Heart left ventricle (tissue), 16 donors: ENCODE measurements at regions not wholly inside any gene's neighbourhood (a gene's known extent, or its start where the extent isn't known, plus 50 kb on each side); places are given as distances from the start of the nearest gene placed in this dataset.

Experiments used
- ATAC-seq, 4 donors: fragments of 200-7000 bp; cut with Tn5 transposase; one replicate each; pipeline ENCODE4 v1.9.1; 2020 to 2022; ENCODE audit warnings: moderate library complexity in 4 of 4, mild to moderate bottlenecking in 3 of 4, moderate number of reproducible peaks in 1 of 4
- DNase-seq, 5 donors: peaks; one replicate each; pipeline ENCODE4 v3.0.0-alpha.2; 2020
- H3K27ac ChIP-seq, 12 donors: fragments of 200-600 bp; sonication (generic) in 4 of 12; one replicate each; pipeline versions ENCODE4 v1.5.0 to v1.8.0; 2016 to 2022; ENCODE audit warnings: mild to moderate bottlenecking in 2 of 12
- H3K27me3 ChIP-seq, 9 donors: fragments of 200-600 bp; sonication (generic) in 2 of 9; one replicate each; pipeline versions ENCODE4 v1.5.1 to v1.8.0; 2016 to 2022; ENCODE audit warnings: mild to moderate bottlenecking in 3 of 9
- H3K36me3 ChIP-seq, 9 donors: fragments of 200-600 bp; sonication (generic) in 2 of 9; one replicate each; pipeline versions ENCODE4 v1.5.0 to v1.8.0; 2018 to 2022; ENCODE audit warnings: mild to moderate bottlenecking in 2 of 9
- H3K4me1 ChIP-seq, 12 donors: fragments of 200-600 bp; sonication (generic) in 4 of 12; one replicate each; pipeline versions ENCODE4 v1.5.0 to v1.8.0; 2016 to 2022; ENCODE audit warnings: mild to moderate bottlenecking in 3 of 12
- H3K4me3 ChIP-seq, 12 donors: fragments of 200-600 bp; sonication (generic) in 4 of 12; one replicate each; pipeline versions ENCODE4 v1.5.0 to v1.8.0; 2017 to 2022; ENCODE audit warnings: mild to moderate bottlenecking in 9 of 12, moderate library complexity in 4 of 12
- H3K9me3 ChIP-seq, 12 donors: fragments of 200-600 bp; sonication (generic) in 4 of 12; one replicate each; pipeline versions ENCODE4 v1.5.0 to v1.8.0; 2016 to 2022; ENCODE audit warnings: mild to moderate bottlenecking in 1 of 12
- POLR2A ChIP-seq, 2 donors: fragments of 450-650 bp; IDR thresholded peaks; one replicate each; pipeline ENCODE4 v1.6.1; 2017; ENCODE audit warnings: antibody characterized with exemption in 2 of 2, mild to moderate bottlenecking in 2 of 2, moderate library complexity in 2 of 2
- WGBS, 4 donors: extraction: QIAGEN DNeasy Blood & Tissue Kit in 2 of 4; methylation state at CpG; one replicate each; pipeline versions ENCODE4 v1.1.5 to v1.1.7; 2013 to 2018; 5-methylcytosine and 5-hydroxymethylcytosine counted together
- intact Hi-C, 10 donors: fragments of 100-400 bp; cut with DNase I; formaldehyde crosslinking; loops; one replicate each; pipeline versions ENCODE4 v1.11.1 to v1.14.2; 2022
- TF ChIP-seq, protein P1 (sequence below), 12 donors: fragments of 200-600 bp; sonication (generic) in 4 of 12; IDR thresholded peaks; one replicate each; pipeline versions ENCODE4 v1.5.0 to v1.8.0; 2018 to 2022; ENCODE audit warnings: antibody characterized with exemption in 12 of 12, mild to moderate bottlenecking in 5 of 12
- donor health status: ischemic (EF 13 %, LVEDD 7.1; RV severe dilation, severe dysfunction).
- donor health status: healthy with polysubstance abuse.
- donor health status: DM: no; HTN: yes; CAD: no.
- donor health status: DM: no; HTN: no; CAD: no.
- donor health status: ischemic (EF 25% LVEDD 6.9; RV normal size, moderate dysfunction).
- donor health status: ischemic (EF 25% LVEDD 5.7; RV mildly dilated, moderate dysfunction).
- donor health status: healthy.
- donor health status: DM: yes; HTN: yes; CAD: no.
- donor health status: ischemic (EF 35%, LVEDD 5.7; RV mildly dilated, moderate dysfunction).
- donor health status: nonischemic (EF 11% LVEDD 7.7; RV severe dilation, severe dysfunction).
- donor health status: DM: yes; HTN: yes; CAD: no.
- donor health status: PGD.
- donor health status: ischemic (EF 29% LVEDD 5.4; RV normal size, mild dysfunction).
- donor health status: nonischemic (EF 23%, LVEDD 6.1; RV moderate dilation, normal function).

DNA sequence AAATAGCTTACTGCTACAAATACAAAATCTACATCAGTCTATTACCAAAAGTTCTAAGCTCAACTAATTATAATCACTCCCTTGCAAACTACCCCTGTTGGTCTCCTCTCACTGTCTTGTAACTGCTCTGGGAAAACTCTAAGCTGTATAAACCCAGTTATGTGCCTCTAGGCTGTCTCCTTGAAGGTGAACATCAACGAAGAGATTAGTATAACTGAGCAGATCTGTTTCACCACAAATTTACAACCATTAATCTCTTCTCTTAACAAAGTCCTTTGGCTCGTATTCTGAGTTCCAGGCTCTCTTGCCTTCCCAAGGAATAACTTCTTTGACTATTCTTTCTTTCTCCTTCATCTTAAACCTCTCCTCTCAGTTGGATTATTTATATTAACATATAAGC lies 84.4 kb upstream of the PRMT6 start:
- WGBS, 4 donors: 63 to 70% (median 64%) methylated on average over 2 of the region's 2 CpGs
- ATAC-seq (no peak), DNase-seq (no peak)
- H3K4me3 ChIP-seq: no peak overlapping the region
- H3K27ac ChIP-seq: peak overlapping the region in 1 of 12 donors; percentile 49
- TF ChIP-seq, protein P1, sequence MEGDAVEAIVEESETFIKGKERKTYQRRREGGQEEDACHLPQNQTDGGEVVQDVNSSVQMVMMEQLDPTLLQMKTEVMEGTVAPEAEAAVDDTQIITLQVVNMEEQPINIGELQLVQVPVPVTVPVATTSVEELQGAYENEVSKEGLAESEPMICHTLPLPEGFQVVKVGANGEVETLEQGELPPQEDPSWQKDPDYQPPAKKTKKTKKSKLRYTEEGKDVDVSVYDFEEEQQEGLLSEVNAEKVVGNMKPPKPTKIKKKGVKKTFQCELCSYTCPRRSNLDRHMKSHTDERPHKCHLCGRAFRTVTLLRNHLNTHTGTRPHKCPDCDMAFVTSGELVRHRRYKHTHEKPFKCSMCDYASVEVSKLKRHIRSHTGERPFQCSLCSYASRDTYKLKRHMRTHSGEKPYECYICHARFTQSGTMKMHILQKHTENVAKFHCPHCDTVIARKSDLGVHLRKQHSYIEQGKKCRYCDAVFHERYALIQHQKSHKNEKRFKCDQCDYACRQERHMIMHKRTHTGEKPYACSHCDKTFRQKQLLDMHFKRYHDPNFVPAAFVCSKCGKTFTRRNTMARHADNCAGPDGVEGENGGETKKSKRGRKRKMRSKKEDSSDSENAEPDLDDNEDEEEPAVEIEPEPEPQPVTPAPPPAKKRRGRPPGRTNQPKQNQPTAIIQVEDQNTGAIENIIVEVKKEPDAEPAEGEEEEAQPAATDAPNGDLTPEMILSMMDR (IDR thresholded peaks at IDR 0.05): no peak
- TF ChIP-seq POLR2A (IDR thresholded peaks at IDR 0.05): no peak
- no peaks in the 10 kb centered on the region for H3K36me3 ChIP-seq
- no peaks in the 10 kb centered on the region for H3K4me1 ChIP-seq
- intact Hi-C loops: no loop called here
- peaks cover 0 to 4% (median 0%) of the 10 kb centered on the region in 12 donors for H3K9me3 ChIP-seq
- H3K27me3 ChIP-seq: no peaks in the 10 kb centered on the region

DNA sequence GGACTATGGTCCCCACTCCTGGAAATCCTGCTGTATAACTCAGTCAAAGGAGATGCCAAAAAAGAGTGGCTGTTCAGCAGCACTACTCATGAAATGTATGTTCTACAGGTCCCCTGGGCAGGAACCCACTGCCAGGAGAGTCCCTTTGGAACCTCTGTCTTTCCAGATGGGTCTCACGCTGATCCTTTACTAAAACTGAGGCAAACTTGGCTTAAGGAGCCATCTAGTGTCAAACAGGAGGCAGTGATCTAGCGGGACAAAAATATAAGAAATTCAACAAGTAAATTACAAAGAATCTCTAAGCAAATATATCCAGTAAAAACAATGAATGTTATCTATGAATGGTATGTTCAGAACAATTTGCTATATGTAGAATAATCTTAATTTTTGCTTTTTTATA lies 80.5 kb upstream of the PRMT6 start:
- Histone ChIP-seq H3K36me3 (no peaks in the 10 kb centered on the region), H3K4me1 (no peaks in the 10 kb centered on the region), H3K9me3 (peaks cover 0 to 4% (median 0%) of the 10 kb centered on the region in 12 donors), H3K27me3 (no peaks in the 10 kb centered on the region), H3K4me3 (no peak overlapping the region), H3K27ac (no peak overlapping the region)
- ATAC-seq: no peak
- intact Hi-C loops: loop anchor here in 1 of 10 donors (2.0 kb wide), 1 partner anchor 65 kb away; no protein-coding TSS in a partner anchor
- 65 to 78% (median 71%) methylated on average over 2 of the region's 2 CpGs for WGBS, 4 donors
- DNase-seq: no peak
- no peak for TF ChIP-seq POLR2A (IDR thresholded peaks at IDR 0.05)
- TF ChIP-seq, protein P1 (IDR thresholded peaks at IDR 0.05): no peak

DNA sequence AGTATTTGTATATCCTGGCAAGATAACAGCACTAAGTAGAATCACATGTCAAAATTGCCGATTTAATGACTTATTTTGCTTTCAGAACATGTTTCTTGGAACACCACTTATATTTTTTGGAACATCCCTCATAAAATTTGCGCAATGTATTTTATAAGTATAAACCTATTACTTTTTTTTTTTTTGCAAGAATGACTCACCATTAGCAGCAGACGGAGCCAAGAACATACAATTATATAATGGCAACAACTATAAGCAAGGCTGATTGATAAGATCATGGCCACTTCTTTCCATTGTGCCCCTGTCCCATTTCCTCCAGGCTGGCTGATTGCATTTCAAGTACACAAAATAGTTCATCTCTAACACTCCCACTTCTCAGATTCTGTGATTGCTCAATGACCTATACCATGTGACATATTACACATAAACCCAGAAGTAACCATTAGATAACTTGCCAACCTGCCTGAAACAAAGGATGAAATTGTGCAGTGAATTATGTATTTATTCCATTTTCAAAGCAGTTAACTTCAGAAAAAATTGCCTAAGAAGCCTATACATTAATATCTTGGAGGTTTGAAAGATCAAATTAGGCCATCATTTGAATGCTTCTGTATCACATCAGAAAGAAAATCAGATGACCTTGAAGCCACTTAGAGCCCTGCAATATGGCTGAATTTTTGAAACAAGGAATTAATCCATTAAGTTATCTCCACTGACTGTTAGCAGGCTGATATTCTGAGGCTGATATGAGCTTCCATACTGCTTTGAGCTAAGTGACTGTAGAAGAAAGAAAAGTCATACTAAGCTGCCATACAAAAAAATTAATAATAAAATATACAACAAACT lies 77.8 kb upstream of the PRMT6 start:
- intact Hi-C loops: no loop called here
- no peak overlapping the region for H3K4me3 ChIP-seq
- TF ChIP-seq POLR2A (IDR thresholded peaks at IDR 0.05): no peak
- TF ChIP-seq, protein P1 (IDR thresholded peaks at IDR 0.05): no peak
- no peaks in the 10 kb centered on the region for H3K4me1 ChIP-seq
- DNase-seq (no peak), ATAC-seq (no peak)
- no peak overlapping the region for H3K27ac ChIP-seq
- 68 to 79% (median 73%) methylated on average over 3 of the region's 3 CpGs for whole genome bisulfite sequencing, 4 donors
- H3K36me3 ChIP-seq: no peaks in the 10 kb centered on the region
- no peaks in the 10 kb centered on the region for H3K27me3 ChIP-seq
- H3K9me3 ChIP-seq: peaks cover 0 to 4% (median 0%) of the 10 kb centered on the region in 12 donors

DNA sequence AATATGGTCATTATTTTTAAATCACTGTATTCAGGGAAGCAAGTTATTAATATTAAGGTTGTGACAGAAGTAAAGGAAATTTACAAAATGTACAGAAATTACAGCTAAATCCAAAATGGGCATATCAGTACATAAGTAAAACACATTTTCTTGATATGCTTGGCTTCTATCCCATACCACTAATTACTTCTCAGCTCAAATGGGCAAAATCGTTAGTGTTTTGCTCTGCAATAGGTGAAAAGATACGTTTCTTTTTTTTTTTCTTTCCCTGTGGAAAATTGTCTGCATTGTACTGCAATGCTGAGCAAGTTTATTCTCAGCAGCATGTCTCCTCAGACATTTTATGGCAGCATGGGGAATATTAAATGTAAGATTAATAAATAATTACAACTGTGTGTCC lies 77.1 kb upstream of the PRMT6 start:
- H3K36me3 ChIP-seq: no peaks in the 10 kb centered on the region
- 63 to 67% (median 64%) methylated on average over 2 of the region's 2 CpGs for WGBS, 4 donors
- no peaks in the 10 kb centered on the region for H3K27me3 ChIP-seq
- no peak overlapping the region for H3K4me3 ChIP-seq
- H3K9me3 ChIP-seq: peaks cover 0 to 4% (median 0%) of the 10 kb centered on the region in 12 donors
- DNase-seq (no peak), ATAC-seq (no peak)
- H3K27ac ChIP-seq: no peak overlapping the region
- no peaks in the 10 kb centered on the region for H3K4me1 ChIP-seq
- intact Hi-C loops: no loop called here
- TF ChIP-seq POLR2A (IDR thresholded peaks at IDR 0.05): no peak
- TF ChIP-seq, protein P1 (IDR thresholded peaks at IDR 0.05): no peak
